AG04450 (cell line): ENCODE measurements at regions not wholly inside any gene's neighbourhood (a gene's known extent, or its start where the extent isn't known, plus 50 kb on each side); places are given as distances from the start of the nearest gene placed in this dataset.

ENCODE experiments used
- CTCF ChIA-PET: fragments of 300-600, 350-600 bp; formaldehyde crosslinking; extraction: SDS; loops from one replicate; lab custom pipeline; 2022; ENCODE audit warnings: antibody characterized with exemption, inconsistent platforms; lab: Charles Lee
- POLR2A ChIA-PET: fragments of 350-600 bp; formaldehyde crosslinking; extraction: SDS; loops from one replicate; lab custom pipeline; 2021; ENCODE audit warnings: antibody characterized with exemption, inconsistent platforms; lab: Yijun Ruan, JAX
- DNase-seq: peaks from one replicate; pipeline ENCODE4 v3.0.0-alpha.2; 2011; ENCODE audit warnings: low read depth, low spot score
- H3K27ac ChIP-seq: one replicate; pipeline ENCODE4 v1.5.1; 2012; ENCODE audit warnings: low read depth, low read length, control low read depth
- H3K27me3 ChIP-seq: one replicate; pipeline ENCODE4 v1.6.0; 2012; ENCODE audit warnings: low read length; ENCODE audit not compliant: control insufficient read depth, insufficient read depth
- H3K4me3 ChIP-seq: 2 replicates; pipeline ENCODE4 v1.5.1; 2011; ENCODE audit warnings: mild to moderate bottlenecking, low read depth, low read length, control low read depth
- H3K9me3 ChIP-seq: 2 replicates; pipeline ENCODE4 v1.5.1; 2012; ENCODE audit warnings: low read length; ENCODE audit not compliant: control insufficient read depth, insufficient read depth
- CTCF ChIP-seq: IDR thresholded peaks from 2 replicates; pipeline ENCODE4 v1.5.1; 2011; ENCODE audit warnings: low read depth, low read length, control low read depth, inconsistent platforms

- DNase-seq, result no peak
- POLR2A ChIA-PET, result no interaction called here
- H3K27ac ChIP-seq, result no peak overlapping the region
- CTCF ChIA-PET, result no interaction called here
- no peak overlapping the region for H3K4me3 ChIP-seq
- peaks cover 5% of the 10 kb centered on the region for H3K27me3 ChIP-seq
- no peaks in the 10 kb centered on the region for H3K9me3 ChIP-seq
- no peak for TF ChIP-seq CTCF
These were observed 337.8 kb downstream of the MIAT start for GRCh38 chr22:26995235-26995634.

- peaks cover 5% of the 10 kb centered on the region for H3K27me3 ChIP-seq
- H3K4me3 ChIP-seq, result no peak overlapping the region
- no peaks in the 10 kb centered on the region for H3K9me3 ChIP-seq
- no peak overlapping the region for H3K27ac ChIP-seq
- DNase-seq, result no peak
- TF ChIP-seq CTCF, result no peak
- CTCF ChIA-PET, result no interaction called here
- POLR2A ChIA-PET, result no interaction called here
These were observed 338.8 kb downstream of the MIAT start for GRCh38 chr22:26996154-26996553.

- Histone ChIP-seq H3K4me3 (no peak overlapping the region), H3K9me3 (no peaks in the 10 kb centered on the region), H3K27me3 (peaks cover 5% of the 10 kb centered on the region), H3K27ac (no peak overlapping the region)
- POLR2A ChIA-PET, result no interaction called here
- DNase-seq, result no peak
- no peak for TF ChIP-seq CTCF
- CTCF ChIA-PET, result no interaction called here
These were observed 340.7 kb downstream of the MIAT start for GRCh38 chr22:26998129-26998528.

GRCh38 chr22:26998716-26999115 lies 341.3 kb downstream of the MIAT start:
- DNase-seq, result no peak
- Histone ChIP-seq H3K27me3 (peaks cover 4% of the 10 kb centered on the region), H3K27ac (no peak overlapping the region), H3K4me3 (no peak overlapping the region), H3K9me3 (no peaks in the 10 kb centered on the region)
- POLR2A ChIA-PET, result no interaction called here
- no peak for TF ChIP-seq CTCF
- CTCF ChIA-PET, result no interaction called here

GRCh38 chr22:27003297-27003696 lies 345.9 kb downstream of the MIAT start:
- no peak overlapping the region for H3K27ac ChIP-seq
- DNase-seq, result no peak
- no peak overlapping the region for H3K4me3 ChIP-seq
- no peaks in the 10 kb centered on the region for H3K9me3 ChIP-seq
- H3K27me3 ChIP-seq, result peaks cover 4% of the 10 kb centered on the region
- TF ChIP-seq CTCF, result no peak
- POLR2A ChIA-PET, result no interaction called here
- CTCF ChIA-PET, result no interaction called here
